ENCODE measurements at regions not wholly inside any gene's neighbourhood (a gene's known extent, or its start where the extent isn't known, plus 50 kb on each side); places are given as distances from the start of the nearest gene placed in this dataset.

GRCh38 chr3:144107923-144108322 lies 136.3 kb downstream of the DIPK2A start:
- no peak for TF ChIP-seq CTCF (IDR thresholded peaks at IDR 0.05; ENCODE audit: low read depth, low read length, missing control alignments)
- no peak overlapping the region for H3K4me3 ChIP-seq (replicated peaks; ENCODE audit: low read depth, low read length)
- DNase-seq (ENCODE audit: extremely low read depth, low read depth) = no peak

GRCh38 chr3:144109944-144110343 lies 138.3 kb downstream of the DIPK2A start:
- no peak for DNase-seq (ENCODE audit: extremely low read depth, low read depth)
- TF ChIP-seq CTCF (IDR thresholded peaks at IDR 0.05; ENCODE audit: low read depth, low read length, missing control alignments) = no peak

GRCh38 chr3:144112036-144112435 lies 140.4 kb downstream of the DIPK2A start:
- no peak overlapping the region for H3K4me3 ChIP-seq (replicated peaks; ENCODE audit: low read depth, low read length)
- TF ChIP-seq CTCF (IDR thresholded peaks at IDR 0.05; ENCODE audit: low read depth, low read length, missing control alignments) = no peak
- no peak for DNase-seq (ENCODE audit: extremely low read depth, low read depth)

More at GRCh38 chr3:144109944-144110343, 138.3 kb downstream of the DIPK2A start:
- no peak overlapping the region for H3K4me3 ChIP-seq (replicated peaks; ENCODE audit: low read depth, low read length)

- TF ChIP-seq CTCF (IDR thresholded peaks at IDR 0.05; ENCODE audit: low read depth, low read length, missing control alignments) = no peak
- DNase-seq (ENCODE audit: extremely low read depth, low read depth) = no peak
- no peak overlapping the region for H3K4me3 ChIP-seq (replicated peaks; ENCODE audit: low read depth, low read length)
Measured at GRCh38 chr3:144112437-144112836, 140.8 kb downstream of the DIPK2A start.

- H3K4me3 ChIP-seq (replicated peaks; ENCODE audit: low read depth, low read length) = no peak overlapping the region
- no peak for TF ChIP-seq CTCF (IDR thresholded peaks at IDR 0.05; ENCODE audit: low read depth, low read length, missing control alignments)
- no peak for DNase-seq (ENCODE audit: extremely low read depth, low read depth)
Measured at GRCh38 chr3:144114767-144115166, 143.1 kb downstream of the DIPK2A start.

GRCh38 chr3:144119633-144120032 lies 148.0 kb downstream of the DIPK2A start:
- H3K4me3 ChIP-seq (replicated peaks; ENCODE audit: low read depth, low read length) = no peak overlapping the region
- no peak for DNase-seq (ENCODE audit: extremely low read depth, low read depth)
- no peak for TF ChIP-seq CTCF (IDR thresholded peaks at IDR 0.05; ENCODE audit: low read depth, low read length, missing control alignments)

GRCh38 chr3:144121661-144122060 lies 150.0 kb downstream of the DIPK2A start:
- no peak for DNase-seq (ENCODE audit: extremely low read depth, low read depth)
- no peak overlapping the region for H3K4me3 ChIP-seq (replicated peaks; ENCODE audit: low read depth, low read length)
- TF ChIP-seq CTCF (IDR thresholded peaks at IDR 0.05; ENCODE audit: low read depth, low read length, missing control alignments) = no peak
